ENCODE measurements at regions not wholly inside any gene's neighbourhood (a gene's known extent, or its start where the extent isn't known, plus 50 kb on each side); places are given as distances from the start of the nearest gene placed in this dataset.

DNA sequence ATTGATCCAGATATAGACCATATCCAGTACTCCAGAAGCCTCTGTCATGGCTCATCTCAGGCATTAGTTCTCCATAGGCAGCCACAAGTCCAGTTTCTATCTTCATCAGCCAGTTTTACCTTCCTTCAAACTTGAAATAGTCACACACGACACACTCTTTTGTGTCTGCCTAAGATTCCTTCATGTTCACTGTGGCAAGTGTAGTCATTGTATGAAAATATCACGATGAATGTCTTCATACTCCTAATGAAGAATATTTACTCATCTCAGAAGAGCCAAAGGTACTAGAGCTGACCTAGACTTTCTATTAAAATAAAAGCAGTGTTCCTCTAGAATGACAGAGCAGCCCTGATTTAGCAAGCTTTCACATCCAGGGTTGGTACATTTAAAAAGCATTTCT is 230.7 kb downstream of the SNX13 start:
- TF ChIP-seq POLR2A (IDR thresholded peaks at IDR 0.05; ENCODE audit: extremely low read depth, insufficient read length) (no peak), MYC (IDR thresholded peaks at IDR 0.05; ENCODE audit: low read depth, low read length) (no peak), MAX (IDR thresholded peaks at IDR 0.05; ENCODE audit: low read depth, low read length) (no peak)
- TF ChIP-seq, protein P1, sequence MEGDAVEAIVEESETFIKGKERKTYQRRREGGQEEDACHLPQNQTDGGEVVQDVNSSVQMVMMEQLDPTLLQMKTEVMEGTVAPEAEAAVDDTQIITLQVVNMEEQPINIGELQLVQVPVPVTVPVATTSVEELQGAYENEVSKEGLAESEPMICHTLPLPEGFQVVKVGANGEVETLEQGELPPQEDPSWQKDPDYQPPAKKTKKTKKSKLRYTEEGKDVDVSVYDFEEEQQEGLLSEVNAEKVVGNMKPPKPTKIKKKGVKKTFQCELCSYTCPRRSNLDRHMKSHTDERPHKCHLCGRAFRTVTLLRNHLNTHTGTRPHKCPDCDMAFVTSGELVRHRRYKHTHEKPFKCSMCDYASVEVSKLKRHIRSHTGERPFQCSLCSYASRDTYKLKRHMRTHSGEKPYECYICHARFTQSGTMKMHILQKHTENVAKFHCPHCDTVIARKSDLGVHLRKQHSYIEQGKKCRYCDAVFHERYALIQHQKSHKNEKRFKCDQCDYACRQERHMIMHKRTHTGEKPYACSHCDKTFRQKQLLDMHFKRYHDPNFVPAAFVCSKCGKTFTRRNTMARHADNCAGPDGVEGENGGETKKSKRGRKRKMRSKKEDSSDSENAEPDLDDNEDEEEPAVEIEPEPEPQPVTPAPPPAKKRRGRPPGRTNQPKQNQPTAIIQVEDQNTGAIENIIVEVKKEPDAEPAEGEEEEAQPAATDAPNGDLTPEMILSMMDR (IDR thresholded peaks at IDR 0.05; ENCODE audit: low read depth, low read length) = no peak
- no peak overlapping the region for H3K4me3 ChIP-seq (ENCODE audit: low read depth, low read length)
- DNase-seq (ENCODE audit: low read depth) = no peak

DNA sequence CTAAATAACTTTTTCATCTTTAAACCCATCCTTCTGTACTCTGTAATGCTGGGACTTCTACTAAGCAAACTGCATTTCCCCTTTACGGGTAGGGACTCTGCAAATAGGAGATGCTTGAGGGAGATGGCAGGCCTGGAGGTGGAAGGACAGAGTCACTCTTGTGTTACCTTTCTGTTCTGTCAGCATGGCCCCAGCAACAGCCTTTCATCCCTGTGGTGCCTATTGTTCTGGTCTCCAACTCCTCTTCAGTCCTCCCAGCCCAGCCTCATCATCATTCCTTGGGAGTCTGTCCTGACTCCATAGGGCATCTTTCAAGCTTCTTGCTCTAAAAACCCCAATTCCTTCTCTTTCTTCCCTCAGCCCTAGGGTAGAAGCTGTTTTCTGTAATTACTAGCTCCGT is 230.0 kb downstream of the SNX13 start:
- H3K4me3 ChIP-seq (ENCODE audit: low read depth, low read length) = no peak overlapping the region
- TF ChIP-seq MYC (IDR thresholded peaks at IDR 0.05; ENCODE audit: low read depth, low read length) (no peak), POLR2A (IDR thresholded peaks at IDR 0.05; ENCODE audit: extremely low read depth, insufficient read length) (no peak), MAX (IDR thresholded peaks at IDR 0.05; ENCODE audit: low read depth, low read length) (no peak)
- DNase-seq (ENCODE audit: low read depth) = no peak

DNA sequence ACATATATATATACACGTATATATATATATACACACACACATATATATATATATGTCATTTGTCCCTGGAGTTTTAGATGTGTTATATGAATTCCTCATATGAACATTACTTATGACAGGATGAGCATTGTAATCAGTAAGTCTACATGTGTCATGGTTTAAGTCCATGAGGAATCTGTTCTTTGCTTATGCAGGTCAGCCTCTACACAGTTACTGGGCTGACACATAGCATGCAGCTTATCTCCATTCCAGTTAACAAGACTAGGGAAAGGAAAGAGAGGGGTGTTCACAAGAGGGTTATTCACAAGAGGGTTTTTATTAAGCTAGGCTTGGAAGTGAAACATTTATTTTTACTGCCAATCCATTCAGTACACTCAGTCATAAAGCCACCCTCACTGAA is 226.7 kb downstream of the SNX13 start:
- TF ChIP-seq, protein P1 (IDR thresholded peaks at IDR 0.05; ENCODE audit: low read depth, low read length) = no peak
- TF ChIP-seq MAX (IDR thresholded peaks at IDR 0.05; ENCODE audit: low read depth, low read length) (no peak), POLR2A (IDR thresholded peaks at IDR 0.05; ENCODE audit: extremely low read depth, insufficient read length) (no peak), MYC (IDR thresholded peaks at IDR 0.05; ENCODE audit: low read depth, low read length) (no peak)
- no peak for DNase-seq (ENCODE audit: low read depth)
- H3K4me3 ChIP-seq (ENCODE audit: low read depth, low read length) = no peak overlapping the region

DNA sequence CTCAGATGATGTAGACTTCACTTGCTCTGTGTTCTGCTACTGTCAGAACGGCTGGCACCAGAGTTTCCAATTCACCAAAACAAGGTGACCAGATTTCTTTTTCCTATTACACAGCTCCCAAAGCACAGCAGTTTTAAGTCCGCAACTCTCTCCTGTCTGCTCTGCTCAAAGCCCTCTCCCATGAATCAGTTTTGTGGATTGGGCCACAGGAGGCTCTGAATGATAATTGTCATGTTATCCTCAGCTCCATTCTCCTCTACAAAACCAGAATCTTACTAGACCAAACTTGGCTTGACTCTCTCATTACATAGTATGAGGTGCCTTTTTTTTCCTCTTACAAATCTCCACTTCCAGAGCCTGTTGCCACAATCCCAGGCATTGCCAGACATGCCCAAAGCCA is 223.5 kb downstream of the SNX13 start:
- TF ChIP-seq, protein P1 (IDR thresholded peaks at IDR 0.05; ENCODE audit: low read depth, low read length) = no peak
- TF ChIP-seq MAX (IDR thresholded peaks at IDR 0.05; ENCODE audit: low read depth, low read length) (no peak), POLR2A (IDR thresholded peaks at IDR 0.05; ENCODE audit: extremely low read depth, insufficient read length) (no peak), MYC (IDR thresholded peaks at IDR 0.05; ENCODE audit: low read depth, low read length) (no peak)
- no peak for DNase-seq (ENCODE audit: low read depth)
- no peak overlapping the region for H3K4me3 ChIP-seq (ENCODE audit: low read depth, low read length)

DNA sequence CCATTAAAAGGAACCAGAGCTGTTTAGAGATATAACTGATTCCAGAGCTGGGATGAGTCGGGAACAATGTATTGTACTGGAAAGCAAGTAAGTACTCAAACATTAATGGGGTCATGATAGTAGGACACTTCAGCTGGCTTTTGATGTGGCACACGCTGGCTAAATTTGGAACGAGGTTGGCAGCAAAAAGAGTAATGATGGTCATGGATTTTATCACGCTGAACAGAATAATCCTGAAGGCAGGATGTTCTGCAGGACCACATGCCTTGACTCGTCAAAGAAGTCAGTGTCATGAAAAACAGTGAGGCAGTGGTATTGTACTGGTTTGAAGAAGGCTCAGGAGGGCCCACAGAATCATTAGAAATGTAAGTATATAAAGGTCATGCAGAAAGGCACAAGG is 220.3 kb downstream of the SNX13 start:
- DNase-seq (ENCODE audit: low read depth) = no peak
- TF ChIP-seq MAX (IDR thresholded peaks at IDR 0.05; ENCODE audit: low read depth, low read length) = no peak
- TF ChIP-seq MYC (IDR thresholded peaks at IDR 0.05; ENCODE audit: low read depth, low read length) = no peak
- TF ChIP-seq, protein P1 (IDR thresholded peaks at IDR 0.05; ENCODE audit: low read depth, low read length) = no peak
- no peak for TF ChIP-seq POLR2A (IDR thresholded peaks at IDR 0.05; ENCODE audit: extremely low read depth, insufficient read length)
- no peak overlapping the region for H3K4me3 ChIP-seq (ENCODE audit: low read depth, low read length)

GRCh38 chr7:17721736-17722285 is 218.5 kb downstream of the SNX13 start:
- H3K4me3 ChIP-seq (ENCODE audit: low read depth, low read length) = no peak overlapping the region
- TF ChIP-seq MAX (IDR thresholded peaks at IDR 0.05; ENCODE audit: low read depth, low read length) (no peak), MYC (IDR thresholded peaks at IDR 0.05; ENCODE audit: low read depth, low read length) (no peak), POLR2A (IDR thresholded peaks at IDR 0.05; ENCODE audit: extremely low read depth, insufficient read length) (no peak)
- TF ChIP-seq, protein P1 (IDR thresholded peaks at IDR 0.05; ENCODE audit: low read depth, low read length) = no peak

More at GRCh38 chr7:17721736-17722285, 218.5 kb downstream of the SNX13 start:
- DNase-seq (ENCODE audit: low read depth) = no peak

All from NB4 (cell line).